ENCODE measurements at regions not wholly inside any gene's neighbourhood (a gene's known extent, or its start where the extent isn't known, plus 50 kb on each side); places are given as distances from the start of the nearest gene placed in this dataset.

- H3K4me2 ChIP-seq (ENCODE audit: low read depth, low read length) = no peak overlapping the region
- no peaks in the 10 kb centered on the region for H3F3A ChIP-seq (ENCODE audit: insufficient read depth, low read length)
- no peak overlapping the region for H2AFZ ChIP-seq (ENCODE audit: low read length)
- no peaks in the 10 kb centered on the region for H3K9me2 ChIP-seq (replicated peaks; ENCODE audit: insufficient read depth, low read length)
- no peaks in the 10 kb centered on the region for H4K20me1 ChIP-seq (ENCODE audit: insufficient read depth, low read length)
- TF ChIP-seq EZH2phosphoT487 (IDR thresholded peaks at IDR 0.05; ENCODE audit: low read length) = no peak
- TF ChIP-seq, protein P1, sequence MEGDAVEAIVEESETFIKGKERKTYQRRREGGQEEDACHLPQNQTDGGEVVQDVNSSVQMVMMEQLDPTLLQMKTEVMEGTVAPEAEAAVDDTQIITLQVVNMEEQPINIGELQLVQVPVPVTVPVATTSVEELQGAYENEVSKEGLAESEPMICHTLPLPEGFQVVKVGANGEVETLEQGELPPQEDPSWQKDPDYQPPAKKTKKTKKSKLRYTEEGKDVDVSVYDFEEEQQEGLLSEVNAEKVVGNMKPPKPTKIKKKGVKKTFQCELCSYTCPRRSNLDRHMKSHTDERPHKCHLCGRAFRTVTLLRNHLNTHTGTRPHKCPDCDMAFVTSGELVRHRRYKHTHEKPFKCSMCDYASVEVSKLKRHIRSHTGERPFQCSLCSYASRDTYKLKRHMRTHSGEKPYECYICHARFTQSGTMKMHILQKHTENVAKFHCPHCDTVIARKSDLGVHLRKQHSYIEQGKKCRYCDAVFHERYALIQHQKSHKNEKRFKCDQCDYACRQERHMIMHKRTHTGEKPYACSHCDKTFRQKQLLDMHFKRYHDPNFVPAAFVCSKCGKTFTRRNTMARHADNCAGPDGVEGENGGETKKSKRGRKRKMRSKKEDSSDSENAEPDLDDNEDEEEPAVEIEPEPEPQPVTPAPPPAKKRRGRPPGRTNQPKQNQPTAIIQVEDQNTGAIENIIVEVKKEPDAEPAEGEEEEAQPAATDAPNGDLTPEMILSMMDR (IDR thresholded peaks at IDR 0.05; ENCODE audit: low read length) = no peak
- TF ChIP-seq EZH2 (optimal IDR thresholded peaks at IDR 0.05; ENCODE audit: low read depth, low read length) = no peak
- no peak overlapping the region for H3K27ac ChIP-seq (ENCODE audit: low read length)
- H3K27me3 ChIP-seq (replicated peaks; ENCODE audit: insufficient read depth, low read length) = no peaks in the 10 kb centered on the region
- no peaks in the 10 kb centered on the region for H3K79me2 ChIP-seq (ENCODE audit: low read length)
- H3K9me3 ChIP-seq (replicated peaks; ENCODE audit: insufficient read depth, low read length) = no peaks in the 10 kb centered on the region
- H3K4me1 ChIP-seq (ENCODE audit: low read length) = peaks cover 10% of the 10 kb centered on the region
- H3K36me3 ChIP-seq (replicated peaks; ENCODE audit: insufficient read depth, low read length) = no peaks in the 10 kb centered on the region
- no peak overlapping the region for H3K9ac ChIP-seq (ENCODE audit: low read length)
- no peak overlapping the region for H3K4me3 ChIP-seq (ENCODE audit: low read length)
- no peak for DNase-seq
Observed at GRCh38 chr2:204133476-204133875, 196.9 kb downstream of the ICOS start.

DNA sequence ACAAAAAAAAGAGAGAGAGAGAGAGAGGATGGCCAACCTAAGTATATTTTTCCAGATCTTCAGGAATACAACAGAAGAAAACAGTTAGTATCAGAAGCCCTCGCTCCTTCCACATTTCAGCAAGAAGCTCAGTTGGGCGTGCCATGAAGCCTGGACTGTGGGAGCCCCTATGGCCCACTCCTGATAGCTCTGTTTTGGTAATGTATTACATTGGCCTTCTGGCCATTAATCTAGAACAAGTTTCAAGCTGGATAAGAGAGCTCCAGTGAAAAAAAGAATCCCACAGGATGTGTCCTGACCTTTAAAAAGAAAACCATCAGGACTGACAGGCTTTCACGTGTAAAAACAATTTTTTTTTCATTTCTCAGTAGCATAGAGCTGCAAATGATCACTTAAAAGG lies 197.9 kb downstream of the ICOS start:
- Histone ChIP-seq H2AFZ (ENCODE audit: low read length) (no peak overlapping the region), H3K9ac (ENCODE audit: low read length) (no peak overlapping the region), H3K79me2 (ENCODE audit: low read length) (no peaks in the 10 kb centered on the region), H4K20me1 (ENCODE audit: insufficient read depth, low read length) (no peaks in the 10 kb centered on the region), H3K4me1 (ENCODE audit: low read length) (peaks cover 10% of the 10 kb centered on the region), H3F3A (ENCODE audit: insufficient read depth, low read length) (no peaks in the 10 kb centered on the region), H3K27ac (ENCODE audit: low read length) (no peak overlapping the region), H3K9me2 (replicated peaks; ENCODE audit: insufficient read depth, low read length) (no peaks in the 10 kb centered on the region), H3K27me3 (replicated peaks; ENCODE audit: insufficient read depth, low read length) (no peaks in the 10 kb centered on the region), H3K4me2 (ENCODE audit: low read depth, low read length) (no peak overlapping the region), H3K36me3 (replicated peaks; ENCODE audit: insufficient read depth, low read length) (no peaks in the 10 kb centered on the region), H3K4me3 (ENCODE audit: low read length) (no peak overlapping the region), H3K9me3 (replicated peaks; ENCODE audit: insufficient read depth, low read length) (no peaks in the 10 kb centered on the region)
- TF ChIP-seq EZH2phosphoT487 (IDR thresholded peaks at IDR 0.05; ENCODE audit: low read length) (no peak), EZH2 (optimal IDR thresholded peaks at IDR 0.05; ENCODE audit: low read depth, low read length) (no peak)
- TF ChIP-seq, protein P1 (IDR thresholded peaks at IDR 0.05; ENCODE audit: low read length) = no peak
- no peak for DNase-seq

- no peaks in the 10 kb centered on the region for H3K79me2 ChIP-seq (ENCODE audit: low read length)
- H3K9me2 ChIP-seq (replicated peaks; ENCODE audit: insufficient read depth, low read length) = no peaks in the 10 kb centered on the region
- DNase-seq = no peak
- no peak overlapping the region for H2AFZ ChIP-seq (ENCODE audit: low read length)
- no peak overlapping the region for H3K27ac ChIP-seq (ENCODE audit: low read length)
- H3K27me3 ChIP-seq (replicated peaks; ENCODE audit: insufficient read depth, low read length) = no peaks in the 10 kb centered on the region
- peaks cover 10% of the 10 kb centered on the region for H3K4me1 ChIP-seq (ENCODE audit: low read length)
- no peaks in the 10 kb centered on the region for H3K9me3 ChIP-seq (replicated peaks; ENCODE audit: insufficient read depth, low read length)
- TF ChIP-seq EZH2 (optimal IDR thresholded peaks at IDR 0.05; ENCODE audit: low read depth, low read length) (no peak), EZH2phosphoT487 (IDR thresholded peaks at IDR 0.05; ENCODE audit: low read length) (no peak)
- TF ChIP-seq, protein P1 (IDR thresholded peaks at IDR 0.05; ENCODE audit: low read length) = no peak
- H4K20me1 ChIP-seq (ENCODE audit: insufficient read depth, low read length) = no peaks in the 10 kb centered on the region
- H3K4me2 ChIP-seq (ENCODE audit: low read depth, low read length) = no peak overlapping the region
- H3F3A ChIP-seq (ENCODE audit: insufficient read depth, low read length) = no peaks in the 10 kb centered on the region
- no peak overlapping the region for H3K9ac ChIP-seq (ENCODE audit: low read length)
- H3K4me3 ChIP-seq (ENCODE audit: low read length) = no peak overlapping the region
- no peaks in the 10 kb centered on the region for H3K36me3 ChIP-seq (replicated peaks; ENCODE audit: insufficient read depth, low read length)
Observed at GRCh38 chr2:204135752-204136151, 199.2 kb downstream of the ICOS start.
